ENCODE measurements at regions not wholly inside any gene's neighbourhood (a gene's known extent, or its start where the extent isn't known, plus 50 kb on each side); places are given as distances from the start of the nearest gene placed in this dataset.
"Not testable (repeated sequence)": the region's sequence is repeated elsewhere in the genome, so short reads cannot be mapped to it uniquely, and the experiment has no call there.

GRCh38 chr16:60484901-60485300 lies 1551.3 kb downstream of the CDH8 start:
- no peak for DNase-seq

DNA sequence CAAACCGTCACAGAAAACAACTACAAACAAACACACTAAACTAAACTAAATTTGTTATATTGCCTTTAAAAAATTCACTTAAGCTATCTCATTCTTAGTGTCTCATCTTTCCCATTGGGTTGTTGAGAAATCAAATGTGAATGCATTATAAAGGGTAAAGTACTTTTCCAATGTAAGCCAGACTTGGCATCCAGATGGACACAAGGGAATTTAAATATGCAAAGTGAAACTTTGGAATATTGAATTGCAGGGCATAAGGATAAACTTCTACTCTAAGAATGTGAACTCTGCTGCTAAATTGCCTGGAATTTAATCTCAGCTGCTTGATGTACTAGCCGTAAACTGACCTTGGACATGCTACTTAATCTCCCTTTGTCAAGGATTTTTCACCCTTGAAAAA lies 1554.6 kb downstream of the CDH8 start:
- no peak for DNase-seq

DNA sequence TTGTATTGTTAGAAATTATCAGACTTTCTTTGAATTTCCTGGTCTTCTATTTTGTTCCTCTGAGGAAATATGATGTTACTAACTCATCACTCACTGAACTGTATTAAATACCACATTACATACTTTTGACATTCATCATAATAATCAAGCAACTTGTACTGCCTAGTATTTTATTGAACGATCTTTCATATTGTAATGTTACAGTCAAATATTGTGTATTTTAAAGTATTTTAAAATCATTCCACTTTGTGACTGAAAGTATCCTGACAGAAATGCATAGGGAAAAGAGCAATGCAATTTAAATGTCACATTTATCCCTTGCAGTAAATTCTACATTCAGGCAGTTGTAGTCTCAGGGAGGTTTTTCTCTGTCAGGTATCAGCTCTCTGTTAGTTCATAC lies 1557.4 kb downstream of the CDH8 start:
- DNase-seq, result no peak

- DNase-seq, result no peak
These were observed 1572.3 kb downstream of the CDH8 start for GRCh38 chr16:60463986-60464385.

GRCh38 chr16:60459463-60459862 lies 1576.8 kb downstream of the CDH8 start:
- no peak for DNase-seq

- DNase-seq, result no peak
These were observed 1578.0 kb downstream of the CDH8 start for GRCh38 chr16:60458255-60458654.

DNA sequence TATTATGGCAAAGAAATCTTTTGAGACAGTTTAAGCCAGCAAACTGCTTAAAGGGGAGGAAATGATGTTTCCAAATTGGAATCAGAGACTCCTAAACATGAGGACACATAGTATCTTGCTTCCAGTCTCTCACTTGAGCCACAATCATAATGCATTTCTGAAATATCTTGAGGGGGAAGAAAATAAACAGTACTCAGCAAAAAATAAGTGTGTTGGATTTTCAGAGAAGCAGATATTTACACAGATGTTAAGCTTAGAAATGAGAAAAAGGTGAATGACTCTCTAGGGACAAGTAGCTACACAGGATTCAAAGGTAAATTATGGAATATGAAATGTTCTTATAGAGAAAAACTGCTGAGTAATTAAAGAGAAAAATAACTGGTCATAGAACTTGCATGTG lies 1583.6 kb downstream of the CDH8 start:
- DNase-seq, result no peak

DNA sequence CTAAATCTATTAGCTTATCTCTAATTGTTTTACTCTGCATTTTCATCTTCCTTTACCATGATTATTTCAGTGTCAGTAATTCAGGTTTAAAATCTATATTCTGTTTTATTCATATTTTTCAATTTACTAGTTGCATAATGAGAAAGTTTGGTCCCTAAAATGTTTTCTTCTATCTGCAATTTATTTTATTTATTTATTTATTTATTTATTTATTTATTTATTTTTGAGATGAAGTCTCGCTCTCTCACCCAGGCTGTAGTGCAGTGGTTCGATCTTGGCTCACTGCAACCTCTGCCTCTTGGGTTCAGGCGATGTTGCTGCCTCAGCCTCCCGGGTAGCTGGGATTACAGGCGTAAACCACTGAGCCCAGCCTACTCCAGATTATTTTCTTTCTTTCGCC lies 1597.3 kb downstream of the CDH8 start:
- no peak for DNase-seq

DNA sequence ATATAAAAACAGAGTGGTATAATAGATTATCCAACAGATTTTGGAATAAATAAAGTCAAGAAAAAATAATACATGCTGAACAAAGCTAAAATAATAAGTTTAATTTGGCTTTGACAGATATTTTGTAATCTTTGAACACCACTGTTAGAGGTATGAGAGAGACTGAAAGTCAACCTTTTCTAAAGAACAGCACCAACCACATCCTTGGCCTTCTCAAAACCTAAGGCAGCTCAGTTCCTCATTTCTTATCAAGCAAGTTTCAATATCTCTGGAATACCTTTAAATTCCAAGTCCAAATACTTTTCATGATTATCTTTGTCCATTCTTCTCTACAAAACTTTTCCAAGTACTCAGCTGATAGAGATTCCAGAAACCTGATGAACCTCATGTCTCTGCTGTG lies 1603.8 kb downstream of the CDH8 start:
- DNase-seq, result no peak

DNA sequence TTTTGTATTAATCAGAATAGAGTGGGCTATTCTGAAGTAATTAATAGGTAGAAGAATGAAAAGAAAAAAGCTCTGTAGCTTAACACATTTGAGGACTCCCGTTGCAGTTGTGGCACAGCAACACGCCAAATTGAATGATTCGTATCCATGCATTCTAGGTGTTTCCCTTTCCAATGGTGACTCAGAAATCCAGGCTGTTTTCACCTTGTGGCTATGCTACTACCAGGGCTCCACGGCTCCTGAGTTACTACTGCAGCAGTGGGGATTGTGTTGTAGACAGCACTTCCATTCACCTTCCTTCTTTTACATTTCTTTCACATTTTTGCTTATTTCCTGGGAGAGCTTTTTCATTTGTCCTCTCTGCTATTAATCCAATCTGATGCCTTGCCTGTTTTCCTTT lies 1616.4 kb downstream of the CDH8 start:
- no peak for DNase-seq

DNA sequence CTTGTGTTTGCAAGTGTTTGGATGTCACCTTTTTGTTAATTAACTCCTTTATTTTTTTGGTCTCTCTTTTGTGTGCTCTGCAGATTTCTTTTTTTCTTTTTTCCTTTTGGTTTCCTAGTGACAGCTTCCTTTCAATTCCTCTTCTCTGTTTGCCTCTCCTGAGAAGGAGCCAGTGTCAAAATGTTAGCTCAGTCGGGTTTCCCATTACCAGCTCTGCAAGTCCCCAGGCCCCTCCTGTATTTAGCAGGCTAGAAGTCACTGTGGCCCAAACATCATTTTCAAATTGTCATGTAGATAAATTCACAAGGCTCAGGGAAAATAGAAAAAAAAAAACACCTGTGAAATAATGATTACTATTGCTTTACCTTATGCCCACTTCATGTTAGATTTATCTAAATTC lies 1621.6 kb downstream of the CDH8 start:
- DNase-seq, result no peak

- no peak for DNase-seq
These were observed 1622.3 kb downstream of the CDH8 start for GRCh38 chr16:60413969-60414368.

GRCh38 chr16:60407606-60408005 lies 1628.6 kb downstream of the CDH8 start:
- no peak for DNase-seq

DNA sequence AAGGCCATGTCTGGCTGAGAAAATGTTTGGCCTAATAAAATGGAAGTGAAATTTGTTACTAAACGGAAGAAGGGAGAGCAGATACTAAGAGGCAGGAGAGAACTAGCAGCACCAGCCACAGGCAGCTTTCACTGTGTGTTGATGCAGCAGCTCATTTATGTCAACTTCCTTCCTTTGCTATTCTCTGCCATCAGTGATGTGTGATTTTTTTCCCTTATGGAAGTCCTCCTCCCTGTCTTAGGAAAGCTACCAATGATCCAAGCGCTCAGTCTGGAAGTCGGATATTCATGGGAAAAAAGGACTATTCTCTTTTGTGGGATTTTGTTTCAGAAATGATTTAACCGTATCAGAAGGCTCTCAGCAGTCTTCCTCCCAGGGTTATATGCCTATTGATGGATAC lies 1629.2 kb downstream of the CDH8 start:
- no peak for DNase-seq

- DNase-seq, result no peak
These were observed 1631.0 kb downstream of the CDH8 start for GRCh38 chr16:60405286-60405685.

GRCh38 chr16:60404401-60404800 lies 1631.8 kb downstream of the CDH8 start:
- no peak for DNase-seq

- DNase-seq, result not testable (repeated sequence)
These were observed 1633.3 kb downstream of the CDH8 start for GRCh38 chr16:60402941-60403340.

- no peak for DNase-seq
These were observed 1643.9 kb downstream of the CDH8 start for GRCh38 chr16:60392380-60392779.

GRCh38 chr16:60371591-60371990 lies 1637.5 kb upstream of the GOT2 start:
- no peak for DNase-seq

DNA sequence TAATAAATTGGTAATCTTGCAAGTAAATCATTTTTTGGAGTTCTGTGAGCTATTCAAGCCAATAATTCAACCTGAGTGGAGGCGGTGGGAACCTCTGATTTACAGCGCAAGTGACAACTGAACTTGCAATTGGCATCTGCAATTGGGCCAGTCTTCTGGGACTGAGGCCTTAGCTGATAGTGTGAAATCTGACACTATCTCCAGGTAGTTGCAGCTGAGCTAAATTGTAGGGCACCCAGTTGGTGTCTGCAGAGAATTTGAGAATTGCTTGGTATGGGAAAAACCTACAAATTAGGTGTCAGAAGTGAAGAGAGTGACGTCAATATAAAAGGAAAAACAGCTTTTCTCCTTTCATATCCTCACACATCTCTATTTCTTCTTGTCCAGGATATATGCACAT lies 1633.6 kb upstream of the GOT2 start:
- no peak for DNase-seq

DNA sequence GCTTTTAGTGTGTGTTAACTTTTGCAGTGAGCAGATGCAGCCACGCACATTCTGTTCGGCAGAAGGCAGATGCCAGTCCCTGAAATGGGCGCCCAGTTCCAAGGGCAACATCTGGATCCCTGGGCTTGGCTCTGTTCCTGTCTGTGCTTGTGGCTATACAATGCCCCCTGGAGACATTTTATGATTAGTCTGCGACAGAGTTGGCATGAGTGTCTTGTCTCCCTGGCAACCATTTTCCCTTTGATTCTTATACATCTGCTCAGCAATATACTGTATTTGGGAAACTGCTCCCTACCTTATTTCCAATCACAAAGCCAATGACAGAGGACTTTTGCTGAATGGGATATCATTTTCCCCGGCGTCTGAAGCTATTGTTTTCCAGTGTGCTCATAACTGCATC lies 1629.5 kb upstream of the GOT2 start:
- DNase-seq, result no peak

DNA sequence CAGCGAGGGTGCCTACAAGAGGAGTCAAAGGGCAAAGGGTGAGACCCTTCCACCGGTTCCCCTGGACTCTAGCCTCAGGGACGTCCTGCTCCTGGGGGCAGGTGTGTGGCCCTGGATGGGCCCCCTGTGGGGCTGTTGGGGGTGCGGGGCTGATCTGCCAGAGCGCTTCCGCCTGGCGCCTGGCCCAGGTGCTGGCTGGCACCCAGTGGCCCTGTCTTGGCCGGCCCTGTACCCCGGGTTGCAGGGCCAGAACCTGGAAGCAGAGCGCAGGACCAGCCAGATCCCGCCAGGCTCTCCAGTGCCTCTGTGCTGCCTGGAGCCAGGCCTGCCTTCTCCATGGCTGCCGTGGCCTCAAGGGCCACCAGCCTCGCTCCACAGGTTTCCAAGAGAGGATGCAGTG lies 1625.8 kb upstream of the GOT2 start:
- not testable (repeated sequence) for DNase-seq

DNA sequence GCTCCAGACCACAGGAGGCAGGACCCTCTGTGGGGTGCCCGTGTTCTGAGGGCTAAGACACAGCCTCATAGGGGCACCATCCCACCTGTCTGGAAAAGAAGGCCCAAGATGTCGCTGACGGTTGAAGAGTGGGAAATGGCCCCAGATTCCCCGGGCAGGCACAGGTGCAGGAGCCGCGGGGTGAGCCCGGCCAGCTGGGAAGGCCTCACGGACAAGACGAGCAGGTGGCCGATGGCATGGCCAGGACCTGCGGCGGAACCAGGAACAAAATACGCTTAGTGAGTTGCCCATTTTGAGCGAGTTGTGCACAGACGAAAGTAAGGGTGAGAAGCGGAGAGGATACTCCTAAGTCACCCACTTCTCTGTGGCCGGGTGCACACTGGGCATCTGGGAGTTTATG lies 1625.3 kb upstream of the GOT2 start:
- not testable (repeated sequence) for DNase-seq

GRCh38 chr16:60357876-60358522 lies 1623.9 kb upstream of the GOT2 start:
- not testable (repeated sequence) for DNase-seq

- DNase-seq, result no peak
These were observed 1612.1 kb upstream of the GOT2 start for GRCh38 chr16:60346256-60346655.

- DNase-seq, result no peak
These were observed 1603.6 kb upstream of the GOT2 start for GRCh38 chr16:60337671-60338070.

Data from T-helper 9 cell (primary cell).